Fibroblast of mammary gland (primary cell): ENCODE measurements at regions not wholly inside any gene's neighbourhood (a gene's known extent, or its start where the extent isn't known, plus 50 kb on each side); places are given as distances from the start of the nearest gene placed in this dataset.

Experiments
- DNase-seq: peaks from one replicate; pipeline ENCODE4 v3.0.0-alpha.2; 2010; ENCODE audit warnings: low read depth
- H3K4me3 ChIP-seq: 2 replicates; pipeline ENCODE4 v1.5.1; 2011; ENCODE audit warnings: low read depth, mild to moderate bottlenecking, low read length, moderate library complexity; ENCODE audit not compliant: control insufficient read depth
- TF ChIP-seq, protein P1 (sequence below): conservative IDR thresholded peaks from 2 replicates; pipeline ENCODE4 v1.5.1; 2011; ENCODE audit warnings: low read depth, low read length, inconsistent platforms; ENCODE audit not compliant: control insufficient read depth, insufficient read depth

DNA sequence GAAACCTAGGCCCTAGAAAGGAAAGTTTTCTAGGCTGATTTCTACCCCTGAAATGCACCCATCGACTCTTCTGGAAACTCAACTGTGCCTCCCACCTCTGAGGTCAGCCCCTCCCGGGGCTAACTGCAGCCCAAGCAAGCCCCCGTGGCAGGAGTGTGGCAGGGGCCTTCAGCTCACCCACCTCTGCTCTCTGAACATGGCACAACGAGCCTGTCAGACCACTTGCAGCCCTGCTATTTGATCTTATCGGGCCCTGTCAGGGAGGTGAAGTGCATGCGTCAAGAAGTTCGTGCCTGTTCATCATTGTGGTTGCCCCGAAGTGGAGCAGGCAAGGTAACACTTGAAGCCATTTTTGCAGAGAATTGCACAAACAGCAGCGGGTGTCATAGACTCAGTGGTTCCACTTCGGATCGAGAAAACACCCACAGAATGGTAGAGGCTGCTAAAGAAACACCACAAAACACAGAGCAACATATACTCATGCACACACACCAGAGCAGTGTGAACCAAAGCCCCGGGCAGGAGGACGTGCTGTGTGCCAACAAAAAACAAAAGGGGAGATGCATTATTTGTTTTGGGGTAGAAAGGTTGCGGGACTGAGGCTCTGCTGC is 262.7 kb downstream of the ETS1 start:
- no peak for DNase-seq
- no peak overlapping the region for H3K4me3 ChIP-seq
- TF ChIP-seq, protein P1, sequence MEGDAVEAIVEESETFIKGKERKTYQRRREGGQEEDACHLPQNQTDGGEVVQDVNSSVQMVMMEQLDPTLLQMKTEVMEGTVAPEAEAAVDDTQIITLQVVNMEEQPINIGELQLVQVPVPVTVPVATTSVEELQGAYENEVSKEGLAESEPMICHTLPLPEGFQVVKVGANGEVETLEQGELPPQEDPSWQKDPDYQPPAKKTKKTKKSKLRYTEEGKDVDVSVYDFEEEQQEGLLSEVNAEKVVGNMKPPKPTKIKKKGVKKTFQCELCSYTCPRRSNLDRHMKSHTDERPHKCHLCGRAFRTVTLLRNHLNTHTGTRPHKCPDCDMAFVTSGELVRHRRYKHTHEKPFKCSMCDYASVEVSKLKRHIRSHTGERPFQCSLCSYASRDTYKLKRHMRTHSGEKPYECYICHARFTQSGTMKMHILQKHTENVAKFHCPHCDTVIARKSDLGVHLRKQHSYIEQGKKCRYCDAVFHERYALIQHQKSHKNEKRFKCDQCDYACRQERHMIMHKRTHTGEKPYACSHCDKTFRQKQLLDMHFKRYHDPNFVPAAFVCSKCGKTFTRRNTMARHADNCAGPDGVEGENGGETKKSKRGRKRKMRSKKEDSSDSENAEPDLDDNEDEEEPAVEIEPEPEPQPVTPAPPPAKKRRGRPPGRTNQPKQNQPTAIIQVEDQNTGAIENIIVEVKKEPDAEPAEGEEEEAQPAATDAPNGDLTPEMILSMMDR, result no peak

DNA sequence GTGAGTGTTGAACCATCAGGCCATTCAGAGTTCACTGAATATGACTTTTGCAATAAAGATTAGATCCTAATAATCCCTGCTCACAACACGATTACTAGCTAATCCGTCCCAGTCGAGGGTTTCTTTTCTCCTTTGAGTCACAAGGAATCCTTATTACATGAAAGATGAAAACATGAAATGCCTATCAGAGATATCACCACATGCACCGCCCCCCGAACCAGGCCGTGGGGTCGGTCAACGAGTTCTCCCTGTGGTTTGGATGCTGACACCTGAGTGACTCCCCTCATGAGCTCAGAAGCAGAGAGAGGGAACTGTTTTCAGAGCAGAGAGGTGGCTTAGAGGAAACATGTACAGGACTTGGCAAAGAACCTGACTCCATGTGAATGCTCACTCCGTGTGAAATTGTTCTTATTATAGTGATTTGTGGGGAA is 263.3 kb downstream of the ETS1 start:
- TF ChIP-seq, protein P1, result no peak
- no peak overlapping the region for H3K4me3 ChIP-seq
- no peak for DNase-seq

DNA sequence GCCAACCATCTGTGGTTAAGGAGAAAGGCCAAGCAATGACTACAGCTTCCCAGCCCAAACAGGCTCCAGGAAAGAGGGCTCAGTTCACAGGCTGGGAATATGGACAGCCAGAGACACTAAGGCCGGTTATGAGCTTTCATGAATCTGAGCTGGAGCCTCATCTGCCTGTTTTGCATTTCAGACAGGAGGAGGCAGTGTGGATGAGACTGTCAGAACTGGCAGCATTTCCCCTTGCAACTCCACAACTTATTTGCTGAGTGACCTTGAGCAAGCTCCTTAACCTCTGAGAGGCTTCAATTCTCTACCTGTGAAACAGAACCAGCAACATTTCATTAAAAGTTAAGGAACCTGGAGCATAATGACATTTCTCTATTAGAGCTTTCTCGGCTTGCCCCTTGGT is 264.0 kb downstream of the ETS1 start:
- TF ChIP-seq, protein P1, result peak; percentile 48
- no peak overlapping the region for H3K4me3 ChIP-seq
- peak; percentile 53 for DNase-seq

DNA sequence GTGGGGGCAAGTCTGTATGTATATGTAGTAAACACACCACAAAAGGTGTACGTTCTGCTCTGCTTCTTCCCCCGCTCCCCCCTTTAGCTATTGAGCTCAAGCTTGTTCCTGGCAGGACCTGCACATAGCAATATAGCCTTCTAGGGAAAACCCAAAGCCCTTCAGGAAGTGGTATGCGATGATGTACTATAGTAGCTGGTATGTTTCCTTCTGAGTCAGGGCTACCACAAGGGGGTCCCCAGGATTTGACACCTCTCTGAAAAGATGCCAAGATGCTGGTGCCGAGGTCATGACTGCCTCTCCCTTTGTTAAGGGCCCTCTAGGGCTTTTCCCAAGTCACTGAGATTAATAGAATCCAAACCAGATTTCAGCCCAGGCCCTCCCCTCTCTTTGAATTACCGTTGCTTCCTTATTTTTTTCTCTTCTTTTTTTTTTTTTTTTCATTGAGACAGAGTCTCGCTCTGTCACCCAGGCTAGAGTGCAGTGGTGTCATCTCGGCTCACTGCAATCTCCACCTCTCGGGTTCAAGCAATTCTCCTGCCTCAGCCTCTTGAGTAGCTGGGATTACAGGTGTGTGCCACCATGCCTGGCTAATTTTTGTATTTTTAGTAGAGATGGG is 268.4 kb downstream of the ETS1 start:
- TF ChIP-seq, protein P1, result no peak
- no peak for DNase-seq
- H3K4me3 ChIP-seq, result no peak overlapping the region

DNA sequence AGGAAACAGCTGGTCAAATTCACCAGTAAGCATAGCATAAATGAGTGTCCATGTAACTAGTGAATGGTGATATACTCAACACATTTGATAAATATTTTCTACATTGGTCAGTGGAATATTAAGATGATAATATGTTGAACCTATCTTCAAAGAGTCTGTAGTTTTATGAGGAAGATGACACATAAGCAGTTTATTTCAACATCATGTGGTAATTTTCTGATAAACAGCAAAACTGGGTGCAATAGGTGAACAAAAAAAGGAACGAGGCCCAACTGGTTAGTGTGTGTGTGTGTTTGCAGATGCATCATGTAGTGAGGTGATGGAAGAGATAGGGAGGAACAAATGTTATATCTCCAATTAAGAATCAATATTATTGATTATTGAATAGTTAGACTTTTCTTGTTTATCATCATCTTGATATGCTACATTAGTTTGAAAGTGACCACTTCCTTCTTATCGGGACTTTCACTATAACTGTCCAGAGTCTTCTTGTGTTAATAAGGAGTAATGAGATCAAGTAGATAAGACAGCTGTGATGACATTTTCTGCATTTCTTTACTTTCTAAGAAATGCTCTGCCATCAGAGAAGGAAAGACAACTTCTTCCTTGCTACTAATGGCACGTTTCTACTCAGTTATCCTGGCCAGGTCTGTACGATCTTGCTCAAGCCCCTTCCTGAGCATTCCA is 270.7 kb downstream of the ETS1 start:
- TF ChIP-seq, protein P1, result no peak
- no peak for DNase-seq
- H3K4me3 ChIP-seq, result no peak overlapping the region

DNA sequence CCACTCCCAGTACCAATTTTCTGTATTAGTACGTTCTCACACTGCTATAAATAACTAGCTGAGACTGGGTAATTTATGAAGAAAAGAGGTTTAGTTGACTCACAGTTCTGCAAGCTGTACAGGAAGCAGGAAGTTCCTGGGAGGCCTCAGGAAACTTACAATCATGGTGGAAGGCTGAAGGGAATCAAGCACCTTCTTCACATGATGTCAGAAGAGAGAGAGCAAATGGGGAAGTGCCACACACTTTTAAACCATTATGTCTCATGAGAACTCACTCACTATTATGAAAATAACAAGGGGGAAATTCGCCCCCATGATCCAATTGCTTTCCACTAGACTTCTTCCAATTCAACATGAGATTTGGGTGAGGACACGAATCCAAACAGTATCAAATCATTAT is 271.4 kb downstream of the ETS1 start:
- TF ChIP-seq, protein P1, result no peak
- H3K4me3 ChIP-seq, result no peak overlapping the region
- no peak for DNase-seq
